ENCODE measurements at regions not wholly inside any gene's neighbourhood (a gene's known extent, or its start where the extent isn't known, plus 50 kb on each side); places are given as distances from the start of the nearest gene placed in this dataset.

DNA sequence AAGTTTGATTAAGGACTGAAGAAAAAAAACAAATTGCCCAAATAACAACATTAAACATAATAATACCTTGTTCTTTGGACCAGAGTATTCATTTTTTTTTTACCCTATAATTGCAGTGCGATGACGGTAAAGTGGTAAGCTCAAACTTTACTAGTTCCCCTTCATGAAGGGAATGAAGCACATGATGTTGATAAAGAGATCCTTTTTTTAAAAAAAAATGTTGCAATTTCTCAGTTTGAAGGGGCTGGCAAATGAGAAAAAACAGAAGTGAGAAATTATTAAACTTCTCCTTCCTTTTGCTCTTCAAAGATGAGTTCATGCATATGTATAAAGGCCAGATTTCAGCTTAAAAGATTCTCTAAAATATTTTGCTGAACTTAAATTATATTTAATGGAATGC, 231.7 kb downstream of the C4orf33 start:
- no peaks in the 10 kb centered on the region for H3K79me2 ChIP-seq (ENCODE audit: insufficient read depth, low read depth)
- no peak overlapping the region for H3K4me3 ChIP-seq (IDR thresholded peaks at IDR 0.05; ENCODE audit: insufficient read depth, low read depth, low read length)
- H3K27me3 ChIP-seq (ENCODE audit: insufficient read depth, low read depth) = no peaks in the 10 kb centered on the region
- no peak overlapping the region for H3K9ac ChIP-seq
- no peak for TF ChIP-seq CTCF (conservative IDR thresholded peaks at IDR 0.05; ENCODE audit: low read depth, low read length)
- no peaks in the 10 kb centered on the region for H3K4me1 ChIP-seq (ENCODE audit: low read depth, poor library complexity, severe bottlenecking)
- no peaks in the 10 kb centered on the region for H3K36me3 ChIP-seq (ENCODE audit: insufficient read depth)
- H2AFZ ChIP-seq (ENCODE audit: low read depth) = no peak overlapping the region
- H3K4me2 ChIP-seq = no peak overlapping the region
- no peak overlapping the region for H3K27ac ChIP-seq
- no peaks in the 10 kb centered on the region for H4K20me1 ChIP-seq (ENCODE audit: insufficient read depth)

DNA sequence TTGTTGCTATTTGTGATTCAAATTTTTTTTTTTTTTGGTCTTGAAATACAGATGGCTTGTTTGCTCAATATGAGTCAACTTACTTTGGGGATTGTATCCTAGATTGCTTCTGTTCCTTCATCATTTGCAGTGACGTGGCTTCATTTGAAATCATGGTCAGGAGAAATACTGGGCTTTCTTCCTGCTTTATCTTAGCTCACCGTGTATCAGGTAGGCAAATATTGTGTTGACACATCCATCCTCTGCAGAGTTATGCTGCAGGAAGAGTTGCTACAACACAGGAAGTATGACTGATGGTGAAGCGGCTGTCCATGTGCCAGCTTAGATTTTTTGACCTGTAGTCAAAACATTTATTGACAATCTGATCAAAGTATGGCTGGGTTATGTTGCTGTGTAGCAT, 232.2 kb downstream of the C4orf33 start:
- H3K4me1 ChIP-seq (ENCODE audit: low read depth, poor library complexity, severe bottlenecking) = no peaks in the 10 kb centered on the region
- no peak overlapping the region for H2AFZ ChIP-seq (ENCODE audit: low read depth)
- H3K27ac ChIP-seq = no peak overlapping the region
- H3K79me2 ChIP-seq (ENCODE audit: insufficient read depth, low read depth) = no peaks in the 10 kb centered on the region
- no peak overlapping the region for H3K9ac ChIP-seq
- no peaks in the 10 kb centered on the region for H3K27me3 ChIP-seq (ENCODE audit: insufficient read depth, low read depth)
- no peak overlapping the region for H3K4me2 ChIP-seq
- TF ChIP-seq CTCF (conservative IDR thresholded peaks at IDR 0.05; ENCODE audit: low read depth, low read length) = no peak
- no peaks in the 10 kb centered on the region for H4K20me1 ChIP-seq (ENCODE audit: insufficient read depth)
- H3K4me3 ChIP-seq (IDR thresholded peaks at IDR 0.05; ENCODE audit: insufficient read depth, low read depth, low read length) = no peak overlapping the region
- H3K36me3 ChIP-seq (ENCODE audit: insufficient read depth) = no peaks in the 10 kb centered on the region

- no peak overlapping the region for H3K27ac ChIP-seq
These were observed 238.2 kb downstream of the C4orf33 start for GRCh38 chr4:129334136-129334535.

GRCh38 chr4:129335276-129335675, 239.3 kb downstream of the C4orf33 start:
- no peaks in the 10 kb centered on the region for H3K36me3 ChIP-seq (ENCODE audit: insufficient read depth)
- H3K9ac ChIP-seq = no peak overlapping the region
- TF ChIP-seq CTCF (conservative IDR thresholded peaks at IDR 0.05; ENCODE audit: low read depth, low read length) = no peak
- H4K20me1 ChIP-seq (ENCODE audit: insufficient read depth) = no peaks in the 10 kb centered on the region
- no peak overlapping the region for H2AFZ ChIP-seq (ENCODE audit: low read depth)
- no peak overlapping the region for H3K27ac ChIP-seq
- H3K4me3 ChIP-seq (IDR thresholded peaks at IDR 0.05; ENCODE audit: insufficient read depth, low read depth, low read length) = no peak overlapping the region
- H3K79me2 ChIP-seq (ENCODE audit: insufficient read depth, low read depth) = no peaks in the 10 kb centered on the region
- no peaks in the 10 kb centered on the region for H3K27me3 ChIP-seq (ENCODE audit: insufficient read depth, low read depth)
- no peak overlapping the region for H3K4me2 ChIP-seq
- H3K4me1 ChIP-seq (ENCODE audit: low read depth, poor library complexity, severe bottlenecking) = no peaks in the 10 kb centered on the region

More at GRCh38 chr4:129334136-129334535, 238.2 kb downstream of the C4orf33 start:
- no peaks in the 10 kb centered on the region for H3K36me3 ChIP-seq (ENCODE audit: insufficient read depth)
- H3K9ac ChIP-seq = no peak overlapping the region
- no peak overlapping the region for H3K4me2 ChIP-seq
- no peaks in the 10 kb centered on the region for H4K20me1 ChIP-seq (ENCODE audit: insufficient read depth)
- no peaks in the 10 kb centered on the region for H3K79me2 ChIP-seq (ENCODE audit: insufficient read depth, low read depth)
- H3K27me3 ChIP-seq (ENCODE audit: insufficient read depth, low read depth) = no peaks in the 10 kb centered on the region
- no peak overlapping the region for H3K4me3 ChIP-seq (IDR thresholded peaks at IDR 0.05; ENCODE audit: insufficient read depth, low read depth, low read length)
- no peak for TF ChIP-seq CTCF (conservative IDR thresholded peaks at IDR 0.05; ENCODE audit: low read depth, low read length)
- H3K4me1 ChIP-seq (ENCODE audit: low read depth, poor library complexity, severe bottlenecking) = no peaks in the 10 kb centered on the region
- H2AFZ ChIP-seq (ENCODE audit: low read depth) = no peak overlapping the region

All from KMS-11 (cell line).